ENCODE measurements at regions not wholly inside any gene's neighbourhood (a gene's known extent, or its start where the extent isn't known, plus 50 kb on each side); places are given as distances from the start of the nearest gene placed in this dataset.

DNA sequence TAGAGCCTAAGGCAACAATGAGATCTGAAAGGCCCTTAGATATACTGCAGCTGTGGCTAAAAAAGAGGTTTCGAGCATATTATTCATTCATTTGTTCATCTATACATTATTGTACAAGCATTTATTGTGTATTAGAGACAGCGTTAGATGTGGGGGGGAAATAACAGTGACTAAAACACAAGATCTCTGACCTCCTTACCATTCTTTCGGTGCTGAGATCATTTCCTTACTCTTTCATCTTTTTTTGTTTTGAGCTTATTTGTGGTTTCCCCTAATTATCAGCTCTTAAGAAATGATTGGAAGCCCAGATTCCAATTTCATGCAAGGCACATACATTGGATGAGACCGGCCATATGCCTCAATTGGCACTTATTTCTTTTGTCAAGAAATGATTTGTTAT, 113.2 kb downstream of the SEC61B start:
- no peak for DNase-seq

DNA sequence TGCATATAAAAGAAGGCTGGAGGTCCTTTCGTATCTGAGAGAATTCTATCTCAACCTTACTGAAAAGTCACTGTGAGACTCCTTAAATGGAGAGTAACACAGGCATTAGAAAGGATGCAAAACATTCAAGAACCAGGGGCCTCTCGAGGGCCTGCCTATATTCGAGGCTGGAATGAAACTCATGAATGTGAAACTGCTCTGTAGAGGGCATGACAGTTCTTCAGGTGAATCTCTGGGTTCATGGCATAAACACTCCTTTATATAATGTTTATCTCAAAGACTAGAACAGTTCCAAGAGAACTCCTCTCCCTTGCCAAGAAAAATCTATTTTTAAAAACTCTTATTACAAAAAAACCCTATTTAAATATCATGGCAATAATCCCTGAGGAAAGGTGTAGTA, 113.9 kb downstream of the SEC61B start:
- DNase-seq, result no peak

DNA sequence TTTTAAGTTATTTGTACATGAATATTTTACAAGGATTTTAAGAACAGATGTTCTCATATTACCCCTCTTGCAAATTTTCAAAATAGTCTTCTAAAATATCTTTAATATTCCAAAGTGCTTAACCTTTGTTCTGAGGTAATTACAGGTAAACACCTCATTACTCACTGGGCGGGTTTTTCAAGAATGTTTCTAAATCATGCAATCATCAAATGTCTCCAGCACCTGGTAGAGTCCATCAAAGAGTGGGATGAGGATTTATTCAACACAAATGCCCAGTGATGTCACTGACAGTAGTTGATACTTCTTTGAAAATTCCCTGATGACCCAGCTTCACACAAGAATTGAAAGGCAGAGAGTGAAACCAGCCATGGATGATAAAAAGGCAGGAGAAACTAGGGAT, 114.4 kb downstream of the SEC61B start:
- no peak for DNase-seq

DNA sequence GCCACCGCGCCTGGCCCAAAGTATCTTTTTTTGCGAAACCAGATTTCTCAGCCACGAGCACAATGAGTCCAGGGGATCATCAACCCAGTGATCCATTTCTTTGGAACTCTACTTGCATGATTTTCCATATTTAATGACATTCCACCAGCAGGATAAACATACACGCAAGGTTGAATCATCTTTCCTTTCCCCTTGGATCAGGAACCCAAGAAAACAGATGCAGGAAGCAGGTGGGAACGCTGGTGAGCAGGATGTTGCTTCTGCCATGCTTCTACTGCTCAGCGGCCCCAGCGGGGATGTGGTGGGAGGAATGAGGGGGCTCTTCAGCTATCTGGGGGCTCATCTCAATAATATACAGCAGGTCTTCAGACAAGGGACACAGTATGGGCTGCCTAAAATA, 118.2 kb downstream of the SEC61B start:
- no peak for DNase-seq

DNA sequence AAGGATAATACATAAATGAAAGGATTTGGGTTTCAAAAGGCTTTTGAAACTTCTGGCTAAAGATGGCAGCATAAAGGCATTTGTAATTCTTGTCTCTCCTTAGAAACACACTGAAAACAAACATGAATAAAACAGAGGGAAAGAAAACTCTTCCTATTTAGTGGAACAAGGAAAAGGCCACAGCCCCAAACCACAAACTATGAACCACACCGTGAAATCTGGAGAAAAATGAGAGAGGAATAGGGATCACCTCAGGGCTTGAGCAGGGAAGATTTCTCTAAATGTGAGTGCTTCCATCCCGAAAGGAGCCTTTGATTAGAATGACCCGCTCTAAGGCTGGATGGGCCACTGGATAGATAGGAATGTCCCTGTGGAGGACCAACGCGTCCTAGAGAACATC, 119.6 kb downstream of the SEC61B start:
- DNase-seq, result no peak

DNA sequence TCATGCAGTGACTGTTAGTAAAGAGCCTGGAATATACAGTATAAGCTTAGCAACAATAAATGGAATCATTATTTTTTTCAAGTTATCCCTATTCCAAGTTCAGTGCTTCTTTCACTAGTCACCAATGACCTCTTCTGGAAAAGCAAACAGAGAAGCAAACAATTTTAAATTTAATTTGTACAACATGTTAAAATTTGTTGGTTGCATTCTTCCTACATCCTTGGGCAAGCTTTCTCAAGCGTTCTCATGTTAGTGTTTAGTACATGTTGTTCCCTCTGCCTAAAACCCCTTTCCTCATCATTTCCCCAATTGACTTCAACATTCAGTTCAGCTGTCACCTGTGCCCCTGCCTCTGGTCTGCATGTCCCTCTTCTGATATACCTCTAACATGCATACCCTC, 123.4 kb downstream of the SEC61B start:
- DNase-seq, result no peak

DNA sequence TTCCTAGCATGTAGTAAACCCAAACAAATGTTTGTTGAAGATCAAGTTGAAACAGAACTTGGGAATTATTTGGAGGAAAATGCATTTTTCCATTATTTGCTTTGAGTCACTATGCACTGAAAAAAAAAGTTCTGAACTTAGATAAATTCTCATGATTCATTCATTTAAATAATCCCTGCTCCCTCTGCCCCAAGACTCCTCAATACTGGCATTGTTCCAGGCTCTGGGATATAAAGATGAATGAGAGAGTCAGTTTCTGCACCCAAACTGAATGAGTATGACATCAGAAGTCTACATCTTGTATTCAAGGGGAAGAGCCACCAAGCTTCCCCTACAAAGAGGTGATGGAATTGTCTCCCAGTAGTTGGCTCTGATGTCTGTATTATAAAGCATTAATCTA, 123.9 kb downstream of the SEC61B start:
- DNase-seq, result no peak

DNA sequence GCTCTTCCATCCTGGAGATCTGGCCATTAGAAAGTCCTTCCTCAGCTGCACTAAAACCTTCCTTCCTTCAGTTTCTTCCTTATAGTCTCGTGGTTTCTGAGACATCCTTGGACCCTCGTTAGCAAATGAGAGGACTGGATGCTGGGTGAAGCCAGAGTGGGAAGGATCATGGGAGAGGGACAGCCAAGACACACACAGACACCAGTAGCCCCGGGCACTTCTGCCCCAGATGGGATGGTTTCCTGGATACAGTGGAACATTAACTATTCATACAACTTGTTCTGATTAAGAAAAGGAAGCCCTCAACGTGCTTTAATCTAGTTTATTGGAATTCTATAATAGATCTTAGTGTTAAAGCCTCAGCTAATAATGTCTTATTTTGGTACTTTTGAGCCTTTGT, 125.5 kb downstream of the SEC61B start:
- DNase-seq, result no peak

DNA sequence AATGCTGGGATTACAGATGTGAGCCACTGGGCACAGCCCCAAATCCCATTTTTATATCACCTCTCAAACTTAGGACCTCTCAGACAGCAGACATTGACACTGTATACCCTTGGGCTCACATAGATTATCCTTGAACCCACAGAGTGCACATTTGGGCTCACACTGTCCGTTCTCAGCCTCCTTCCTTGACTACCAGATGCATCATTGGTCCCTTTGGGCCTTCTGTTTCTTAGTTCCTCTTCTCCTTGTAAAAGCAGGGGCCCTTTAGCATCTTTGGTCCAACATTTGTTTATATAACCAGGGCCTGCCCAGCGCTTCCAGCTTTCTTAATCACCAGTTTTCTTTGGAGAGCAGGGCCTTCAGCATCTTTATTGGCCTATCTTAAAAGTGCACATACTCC, 126.2 kb downstream of the SEC61B start:
- no peak for DNase-seq

DNA sequence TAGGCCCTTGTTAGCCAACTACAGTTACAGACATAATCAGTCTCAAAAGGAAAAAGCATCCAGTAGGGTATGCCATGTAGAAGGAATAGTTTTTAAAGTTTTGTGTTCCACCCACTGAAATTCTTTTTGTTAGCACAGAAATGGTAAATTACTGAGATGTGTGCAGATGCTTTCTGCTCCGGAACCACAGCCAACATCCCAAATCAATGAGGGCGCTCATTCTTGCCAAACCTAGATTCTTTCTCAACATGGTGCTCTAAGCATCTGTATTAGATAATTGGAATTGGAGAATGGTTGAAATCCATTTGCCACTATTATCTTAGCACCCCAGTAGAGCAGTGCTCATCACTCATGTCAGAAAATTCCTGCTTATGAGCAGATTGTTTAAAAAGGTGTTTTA, 127.8 kb downstream of the SEC61B start:
- no peak for DNase-seq

DNA sequence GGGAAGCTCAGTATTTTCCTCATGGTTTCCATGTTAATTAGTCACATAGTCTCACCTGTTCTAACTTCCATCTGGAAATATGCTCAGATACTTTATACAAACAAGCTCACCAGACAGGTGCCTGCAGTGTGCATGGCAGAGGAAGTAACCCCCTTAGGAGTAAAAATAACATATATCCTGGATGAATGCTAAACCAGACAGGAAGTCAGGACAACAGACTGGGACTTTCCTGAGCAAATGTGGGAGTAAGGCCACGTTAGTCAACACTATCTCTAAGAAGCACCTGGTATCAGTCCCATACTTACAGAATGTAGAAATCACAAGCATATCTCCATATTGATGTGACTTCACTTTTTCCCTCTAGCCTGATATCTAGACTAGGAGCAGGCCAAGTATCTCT, 128.4 kb downstream of the SEC61B start:
- no peak for DNase-seq

DNA sequence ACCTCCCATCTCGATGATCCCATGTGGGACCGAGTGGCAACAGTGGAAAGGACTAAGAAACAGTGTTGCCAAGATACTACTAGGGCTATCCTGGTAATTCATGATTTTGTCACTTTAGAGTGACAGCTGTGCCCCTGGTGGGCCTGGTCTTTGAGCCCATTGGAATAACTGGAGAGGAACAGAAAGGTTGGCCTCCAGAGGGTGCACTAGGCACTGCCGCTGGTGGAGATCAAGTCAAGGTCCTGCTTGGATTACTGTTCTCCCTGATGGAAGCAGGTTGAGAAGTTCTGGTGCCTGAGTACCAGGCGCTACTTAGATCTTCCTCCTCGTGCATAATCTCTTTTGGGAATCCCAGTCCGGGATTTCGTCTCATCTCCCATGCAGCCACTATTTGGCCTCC, 129.6 kb downstream of the SEC61B start:
- no peak for DNase-seq

DNA sequence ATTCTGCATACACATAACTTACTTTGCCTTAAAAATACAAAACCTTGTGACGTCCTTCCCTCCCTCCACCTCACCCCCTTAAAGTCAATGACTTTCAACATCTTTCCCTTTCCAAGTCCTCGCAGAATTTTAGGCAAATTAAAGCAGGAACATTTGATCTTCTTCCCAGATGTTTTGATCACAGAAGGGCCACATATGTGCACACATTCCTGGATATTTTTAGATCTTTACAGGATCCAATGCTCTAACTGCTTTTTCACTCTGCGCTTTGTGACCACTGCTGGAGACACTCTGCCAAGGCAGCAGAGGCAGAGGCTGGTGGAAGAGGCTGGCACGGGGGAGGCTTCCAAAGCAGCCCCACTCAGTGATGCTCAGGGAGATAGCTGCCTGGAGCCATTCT, 130.7 kb downstream of the SEC61B start:
- DNase-seq, result no peak

DNA sequence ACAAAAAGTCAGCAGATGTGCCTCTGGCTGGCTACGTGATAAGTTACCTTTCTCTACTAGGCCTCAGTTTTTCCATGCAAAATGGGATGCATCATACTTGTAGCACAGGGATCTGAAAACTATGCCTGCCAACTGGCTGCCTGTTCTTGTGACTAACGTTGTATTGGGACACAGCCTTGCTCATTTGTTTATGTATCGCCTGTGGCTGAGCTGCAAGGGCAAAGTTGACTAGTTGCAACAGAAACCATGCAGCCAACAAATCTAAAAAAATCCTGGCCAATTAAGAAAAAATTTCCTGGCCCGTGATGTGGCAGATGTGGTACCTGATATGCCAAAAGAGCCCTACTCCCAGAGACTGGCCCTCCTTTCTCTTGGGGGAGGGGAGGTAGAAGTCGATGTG, 131.3 kb downstream of the SEC61B start:
- no peak for DNase-seq

DNA sequence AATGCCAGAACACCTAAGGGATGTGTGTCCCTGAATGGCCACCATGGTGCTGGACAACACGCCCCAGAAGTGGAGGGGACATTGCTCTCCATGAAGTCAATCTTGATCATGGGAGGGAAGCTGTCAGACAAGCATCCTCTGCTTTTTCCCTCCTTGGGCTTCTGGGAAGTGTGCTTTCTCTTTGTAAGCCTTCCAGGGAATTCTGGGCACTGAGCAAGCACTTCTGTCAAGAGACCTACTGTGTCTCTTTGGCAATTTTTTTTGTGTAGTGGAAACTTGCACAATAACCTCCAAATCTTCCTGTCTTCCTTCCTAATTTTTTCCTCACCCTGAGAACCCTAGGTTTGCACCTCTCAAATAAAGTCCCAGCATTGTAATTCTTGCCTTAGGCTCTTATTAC, 132.0 kb downstream of the SEC61B start:
- DNase-seq, result no peak

DNA sequence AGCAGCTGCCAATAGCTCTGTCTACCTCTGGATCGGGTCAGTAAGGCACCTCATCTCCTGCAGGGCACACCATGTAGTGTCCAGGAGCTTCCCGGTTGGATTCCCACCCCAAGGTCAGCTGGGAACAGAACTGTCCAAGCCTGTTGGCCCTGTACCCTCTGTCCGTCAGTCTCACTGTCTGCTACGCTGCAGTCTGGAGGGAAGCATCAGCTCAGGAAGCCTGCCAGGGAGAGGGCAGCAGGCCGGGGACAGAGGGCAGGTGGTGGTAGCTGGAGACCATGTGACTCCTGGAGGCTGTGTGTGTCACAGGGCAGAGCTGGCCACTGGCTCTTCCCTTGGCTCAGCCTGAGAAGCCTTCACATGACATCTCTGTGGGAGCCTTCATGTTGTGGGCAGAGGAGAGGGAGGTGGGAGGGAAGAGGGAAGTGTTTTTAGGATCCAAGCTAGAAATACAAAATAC, 134.5 kb downstream of the SEC61B start:
- DNase-seq, result no peak

DNA sequence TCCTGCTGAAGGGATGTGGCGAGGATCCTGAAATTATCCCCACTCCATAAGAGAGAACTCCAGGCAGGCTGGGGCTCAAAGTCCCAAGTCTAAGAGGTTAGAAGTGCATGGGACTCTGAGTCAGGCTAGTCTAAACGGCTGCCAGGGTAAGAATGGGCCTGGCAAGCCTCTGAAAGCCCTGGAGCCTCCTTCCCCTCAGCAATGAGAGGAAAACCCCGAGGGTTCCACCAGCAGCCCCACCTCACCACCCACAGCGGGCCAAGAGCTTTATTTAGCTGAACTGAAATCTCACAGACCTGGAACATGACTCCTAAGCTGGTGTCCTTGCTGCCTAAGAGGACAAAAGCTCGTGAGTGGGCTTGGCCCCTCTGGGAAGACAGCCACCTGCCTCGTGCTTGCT, 135.5 kb downstream of the SEC61B start:
- peak; percentile 8 for DNase-seq

DNA sequence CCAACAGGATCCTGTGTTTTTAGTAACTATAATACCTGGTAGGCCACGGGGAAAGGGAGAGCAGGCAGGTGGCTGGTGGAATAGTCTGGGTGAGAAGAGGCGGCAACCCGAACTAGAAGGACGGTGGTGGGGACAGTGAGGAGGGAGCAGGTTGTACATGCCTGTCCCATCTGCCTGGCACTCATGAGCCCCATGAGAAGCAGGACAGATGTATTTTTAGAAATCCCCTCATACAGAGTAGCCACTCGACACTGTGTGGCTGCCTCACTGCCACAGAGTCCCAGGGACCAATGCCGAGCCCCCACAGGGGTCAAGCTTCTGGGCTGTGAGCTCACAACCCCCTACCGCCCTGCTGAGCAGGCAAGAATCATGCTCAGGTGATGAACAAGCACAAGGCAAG, 136.6 kb downstream of the SEC61B start:
- DNase-seq, result no peak

DNA sequence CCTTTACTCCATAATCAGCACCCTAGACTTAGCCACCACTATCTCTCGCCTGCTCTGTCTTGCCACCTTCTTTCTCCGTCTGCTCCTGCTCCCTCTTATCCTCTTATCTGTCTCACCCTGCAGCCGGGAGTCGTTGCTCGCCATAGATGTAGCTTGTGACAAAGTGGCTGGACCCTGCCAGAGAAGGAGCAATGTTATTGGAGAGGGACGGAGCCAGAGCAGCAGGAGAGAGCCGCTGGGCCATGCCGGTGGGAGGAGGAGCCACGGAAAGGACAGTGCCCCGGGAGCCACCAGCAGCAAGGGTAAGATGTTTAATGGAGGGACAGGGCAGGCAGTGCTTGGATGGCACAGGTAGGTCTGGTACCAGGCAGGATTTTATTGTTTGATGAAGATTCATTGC, 137.3 kb downstream of the SEC61B start:
- DNase-seq, result no peak

DNA sequence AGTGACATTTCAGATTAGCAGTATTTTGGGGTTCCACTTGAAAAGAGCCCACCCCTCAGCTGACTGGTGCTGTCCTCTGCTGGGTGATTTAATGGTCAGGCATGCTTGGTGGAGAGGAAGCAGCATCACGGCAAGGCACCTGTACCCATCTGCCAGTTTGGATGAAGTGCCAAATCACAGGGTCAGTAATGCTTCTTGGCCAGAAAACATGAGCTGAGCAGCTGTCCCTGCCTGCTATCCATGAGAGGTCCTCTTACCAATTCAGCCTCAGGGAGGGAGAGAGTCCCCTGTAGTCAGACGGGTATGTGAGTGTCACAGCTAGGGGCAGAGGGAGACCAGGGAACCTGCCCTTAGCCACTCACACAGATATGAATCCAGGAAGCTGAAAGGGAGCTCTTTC, 137.9 kb downstream of the SEC61B start:
- no peak for DNase-seq

DNA sequence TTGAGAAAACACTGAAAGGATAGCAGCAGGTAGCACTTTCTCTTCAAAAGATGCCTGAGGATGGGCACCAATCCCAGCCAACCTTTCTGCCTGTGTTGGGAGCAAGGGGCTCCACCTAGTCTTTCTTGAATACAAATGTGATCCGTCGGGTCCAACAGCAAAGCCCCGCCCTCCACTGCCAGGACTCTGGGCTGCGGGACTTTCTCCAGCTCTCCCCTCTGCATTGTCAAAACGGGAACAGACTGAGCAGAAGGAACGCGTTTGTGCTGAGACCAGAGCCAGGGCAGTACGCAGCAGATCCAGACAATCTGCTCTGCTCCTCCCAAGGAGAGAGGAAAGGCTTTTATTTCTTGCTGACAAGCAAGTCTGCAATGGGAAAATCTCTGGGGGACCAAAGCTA, 139.7 kb downstream of the SEC61B start:
- no peak for DNase-seq

DNA sequence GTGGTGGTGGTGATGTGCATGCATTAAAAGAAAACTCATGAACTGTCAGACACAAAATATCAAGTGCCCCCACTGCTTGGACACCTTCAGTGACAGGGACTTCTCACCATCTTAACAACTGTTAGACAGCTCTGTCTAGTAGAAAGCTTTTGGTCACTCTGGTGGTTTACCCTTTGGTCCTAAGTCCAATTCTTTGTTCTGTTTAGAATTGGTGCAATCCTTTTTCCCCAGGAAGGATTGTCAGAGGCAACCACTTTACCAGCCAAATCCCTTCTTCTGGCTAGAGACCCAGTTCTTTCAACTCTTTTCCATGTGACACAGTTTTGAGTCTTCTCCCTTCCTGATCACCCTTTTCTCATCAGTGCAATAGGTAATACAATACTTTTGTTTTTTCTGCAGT, 140.2 kb downstream of the SEC61B start:
- DNase-seq, result no peak

DNA sequence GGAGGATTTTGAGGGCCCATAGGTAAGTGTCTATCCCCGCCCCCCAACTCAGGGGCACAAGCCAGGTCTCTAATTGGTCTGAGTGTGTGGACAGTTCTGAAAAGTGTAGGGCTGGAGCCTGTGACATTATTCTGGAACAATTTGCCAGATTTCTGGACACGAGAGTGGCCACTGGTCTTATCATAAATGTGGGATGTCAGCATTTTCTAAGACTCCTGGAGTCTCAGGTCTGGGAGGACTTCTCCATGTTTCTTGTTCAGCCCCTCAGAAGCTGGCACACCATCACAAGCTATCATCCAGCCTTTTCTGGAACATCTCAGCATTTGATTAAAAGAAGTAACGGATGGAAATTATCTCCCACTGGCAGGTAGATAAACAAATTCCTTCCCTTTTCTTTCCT, 141.4 kb downstream of the SEC61B start:
- DNase-seq, result no peak

DNA sequence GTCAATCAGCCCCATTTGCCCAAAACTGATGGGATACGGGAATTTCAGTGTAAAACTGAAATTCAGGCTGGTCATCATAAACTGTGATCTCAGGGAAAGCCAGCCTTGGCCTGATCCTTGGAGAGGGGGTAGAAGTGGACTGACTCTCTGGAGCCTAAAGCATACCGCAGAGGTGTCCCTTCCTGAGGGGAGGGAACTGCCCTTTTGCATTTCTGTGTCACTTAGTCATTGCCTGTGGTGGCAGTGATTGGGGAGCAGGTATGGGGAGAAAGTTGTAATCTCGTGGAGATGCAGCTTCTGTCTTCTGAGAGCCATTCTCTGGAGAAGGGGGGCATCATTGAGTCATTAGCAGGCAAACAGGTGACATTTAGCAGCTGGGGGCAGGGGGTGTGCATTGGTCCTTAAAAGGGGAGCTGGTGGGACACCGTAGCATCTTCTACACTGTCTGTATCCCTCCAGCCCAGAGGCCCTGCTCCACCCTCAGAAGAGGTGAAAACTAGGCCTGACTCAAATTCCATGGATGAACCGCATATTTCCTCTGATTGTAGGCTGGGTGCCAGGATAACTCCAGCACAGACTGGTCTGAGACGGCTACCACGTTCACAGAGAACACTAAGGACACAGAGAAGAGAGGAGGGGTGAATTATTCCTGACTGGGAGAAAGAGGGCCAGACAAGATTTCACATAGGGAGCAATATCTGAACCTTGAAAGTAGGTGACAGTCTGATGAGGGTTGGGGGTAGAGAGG, 143.3 kb downstream of the SEC61B start:
- DNase-seq, result no peak

DNA sequence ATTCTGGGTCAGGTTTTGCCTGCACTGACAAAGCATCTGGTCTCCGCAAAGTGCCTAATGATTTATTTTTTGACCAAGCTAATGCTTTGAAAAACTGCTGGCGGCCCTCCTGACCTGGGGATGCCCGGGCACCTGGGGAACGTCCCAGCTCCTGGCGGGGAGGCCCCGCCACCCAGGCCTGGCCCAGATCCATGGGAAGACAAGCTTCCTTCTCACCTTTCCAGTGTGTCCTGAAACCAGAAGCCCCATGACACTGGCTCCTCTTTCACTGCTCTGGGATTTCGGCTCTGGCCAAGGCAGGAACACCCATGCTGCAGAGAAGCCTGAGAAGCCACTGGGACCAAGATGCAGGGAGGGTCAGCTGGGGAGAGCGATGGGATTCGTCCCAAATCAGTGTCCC, 144.1 kb downstream of the SEC61B start:
- DNase-seq, result no peak

DNA sequence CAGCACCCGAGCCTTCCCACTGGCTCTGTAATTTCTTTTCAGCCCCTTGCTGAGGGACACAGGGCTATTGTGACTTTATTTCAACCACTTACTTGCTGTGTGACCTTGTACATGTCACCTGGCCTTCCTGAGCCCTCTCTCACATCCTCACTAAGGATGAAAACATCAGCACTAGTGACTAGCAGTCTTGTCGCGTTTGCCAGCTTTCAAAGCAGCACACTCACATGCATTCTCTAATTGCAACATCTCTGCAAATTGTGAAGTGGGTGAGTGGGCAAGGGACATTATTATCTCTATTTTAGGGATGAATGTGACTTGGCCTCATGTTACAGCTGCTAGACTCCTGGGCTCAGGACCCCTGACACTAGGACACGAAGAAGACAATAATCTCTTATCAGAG, 144.5 kb downstream of the SEC61B start:
- DNase-seq, result no peak
